ENCODE measurements at regions not wholly inside any gene's neighbourhood (a gene's known extent, or its start where the extent isn't known, plus 50 kb on each side); places are given as distances from the start of the nearest gene placed in this dataset.

DNA sequence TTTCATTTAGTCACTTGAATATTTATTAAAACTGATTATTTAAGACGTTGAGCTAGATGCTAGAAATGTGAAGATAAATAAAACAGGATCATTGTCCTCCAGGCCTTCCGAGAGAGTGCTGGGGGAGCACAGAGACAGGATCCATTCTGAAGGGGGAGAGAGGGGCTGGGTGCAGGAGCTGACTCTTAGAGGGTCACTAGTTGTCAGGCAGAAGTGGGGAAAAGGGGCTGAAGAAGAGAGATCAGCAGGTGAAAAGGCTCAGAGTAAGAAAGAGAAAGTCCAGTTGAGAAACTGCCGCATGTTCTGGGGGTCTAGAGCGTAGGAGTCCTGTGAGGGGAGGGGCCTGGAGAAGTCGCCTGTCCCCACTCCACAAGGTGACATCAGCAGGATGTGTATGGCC, 206.2 kb upstream of the SNX19 start:
- no peak for DNase-seq

DNA sequence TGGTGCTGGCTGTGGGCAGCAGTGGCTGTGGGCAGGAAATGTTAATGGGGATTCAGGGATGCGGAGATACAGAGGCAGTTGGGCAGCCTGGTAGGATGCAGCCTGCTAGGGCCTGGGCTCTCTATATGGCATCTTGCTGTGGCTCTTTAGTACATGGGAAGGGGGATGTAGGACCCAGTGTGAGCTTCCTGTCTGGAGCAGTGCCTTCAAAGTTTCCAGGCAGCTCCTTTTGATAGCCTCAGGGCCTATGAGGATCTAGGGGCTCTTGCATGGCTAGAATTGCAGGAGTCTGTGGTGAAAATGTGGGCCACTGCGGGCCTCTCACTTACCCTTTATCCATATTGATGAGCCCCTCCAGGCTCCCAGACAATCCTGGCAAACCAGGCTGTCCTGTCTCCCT, 213.2 kb upstream of the SNX19 start:
- no peak for DNase-seq

DNA sequence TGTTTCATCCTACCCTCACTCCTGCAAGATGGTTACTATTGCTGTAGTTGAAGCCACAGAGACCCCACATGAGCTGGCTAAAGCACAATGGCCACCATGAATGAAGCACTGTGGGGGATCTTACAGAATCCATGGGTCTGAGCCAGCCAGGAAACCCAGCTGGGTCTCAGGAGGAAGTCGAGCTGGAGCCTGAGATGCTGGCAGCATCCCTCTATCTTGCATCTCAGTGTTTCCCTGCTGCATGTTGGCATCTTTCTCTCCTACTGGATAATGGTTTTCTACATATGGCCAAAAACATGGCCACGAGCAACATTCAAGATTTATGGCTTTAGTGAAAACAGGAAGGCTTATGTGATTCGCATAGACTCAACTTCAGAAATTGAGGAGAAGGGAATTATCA, 219.3 kb upstream of the SNX19 start:
- DNase-seq: no peak

DNA sequence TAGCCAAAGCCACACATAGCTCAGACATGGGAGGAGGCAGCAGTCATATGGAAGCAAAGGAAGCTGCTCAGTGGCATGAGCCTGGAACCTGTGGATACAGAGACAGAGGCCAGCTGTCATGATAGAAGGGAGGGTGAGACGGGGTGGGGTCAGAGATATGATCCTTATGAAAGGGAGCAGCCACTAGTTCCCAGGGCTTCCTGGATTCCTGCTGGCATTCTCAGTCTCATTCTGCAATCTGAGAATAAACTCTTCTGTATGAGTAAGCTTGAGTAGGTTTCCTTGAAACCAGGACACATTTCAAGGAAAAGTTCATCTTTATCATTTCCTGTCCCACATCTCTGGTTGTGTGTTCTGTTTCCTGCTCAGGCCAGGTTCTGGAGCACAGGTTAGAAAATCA, 220.2 kb upstream of the SNX19 start:
- DNase-seq: no peak

DNA sequence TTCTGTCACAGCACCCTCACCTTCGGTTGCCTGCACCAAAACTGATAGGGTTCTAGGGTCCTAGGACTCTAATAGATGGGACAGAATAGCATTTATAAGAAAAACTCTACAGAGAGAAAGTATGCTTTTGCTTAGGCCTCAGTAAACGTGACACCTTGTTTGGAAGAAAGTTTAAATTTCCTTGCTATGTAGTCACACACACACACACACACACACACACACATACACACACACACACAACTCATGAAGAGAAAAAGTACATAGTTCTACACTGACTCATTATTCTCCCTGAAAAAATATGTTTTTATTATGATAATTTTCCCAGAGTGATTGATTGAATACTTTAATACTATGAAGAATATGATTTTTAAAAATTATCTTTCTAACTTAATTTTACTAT, 220.8 kb upstream of the SNX19 start:
- no peak for DNase-seq

DNA sequence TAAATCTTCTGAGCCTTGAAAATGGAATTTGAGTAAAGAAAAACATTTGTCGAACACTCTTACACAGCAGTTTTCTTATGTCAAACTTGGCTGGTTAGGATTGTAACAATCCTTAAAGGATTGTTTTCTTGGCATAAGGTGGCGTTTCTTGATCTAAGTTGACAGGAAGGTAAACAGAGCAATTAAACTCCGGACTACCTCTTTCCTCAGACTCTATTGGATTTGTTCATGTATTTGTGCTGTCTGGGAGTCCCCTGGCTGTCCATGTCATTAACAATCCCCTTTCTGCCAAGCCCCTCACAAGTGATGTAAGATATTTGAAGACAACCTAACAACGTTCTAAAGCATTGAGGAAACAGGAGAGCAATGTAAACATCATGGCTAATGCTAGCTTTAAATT, 222.5 kb upstream of the SNX19 start:
- DNase-seq: no peak

DNA sequence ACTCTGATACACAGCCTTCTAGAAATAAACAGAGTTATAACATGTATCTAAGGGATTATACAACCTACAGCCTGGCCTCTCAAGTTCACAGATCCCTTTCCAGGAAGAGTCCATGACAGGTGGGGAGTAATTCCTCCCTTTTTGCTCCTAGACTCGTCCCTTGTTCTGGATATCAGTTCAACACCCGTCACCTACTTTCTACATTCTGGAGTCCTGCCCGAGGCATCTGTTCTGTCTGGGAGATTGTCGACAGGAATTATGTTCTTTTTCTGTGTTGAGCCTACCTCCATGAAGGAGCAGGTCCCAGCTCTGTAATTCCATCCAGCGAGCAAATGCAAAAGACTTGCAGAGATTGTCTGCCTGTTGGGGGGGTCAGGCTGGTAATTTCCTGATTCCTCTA, 224.6 kb upstream of the NTM start:
- no peak for DNase-seq

DNA sequence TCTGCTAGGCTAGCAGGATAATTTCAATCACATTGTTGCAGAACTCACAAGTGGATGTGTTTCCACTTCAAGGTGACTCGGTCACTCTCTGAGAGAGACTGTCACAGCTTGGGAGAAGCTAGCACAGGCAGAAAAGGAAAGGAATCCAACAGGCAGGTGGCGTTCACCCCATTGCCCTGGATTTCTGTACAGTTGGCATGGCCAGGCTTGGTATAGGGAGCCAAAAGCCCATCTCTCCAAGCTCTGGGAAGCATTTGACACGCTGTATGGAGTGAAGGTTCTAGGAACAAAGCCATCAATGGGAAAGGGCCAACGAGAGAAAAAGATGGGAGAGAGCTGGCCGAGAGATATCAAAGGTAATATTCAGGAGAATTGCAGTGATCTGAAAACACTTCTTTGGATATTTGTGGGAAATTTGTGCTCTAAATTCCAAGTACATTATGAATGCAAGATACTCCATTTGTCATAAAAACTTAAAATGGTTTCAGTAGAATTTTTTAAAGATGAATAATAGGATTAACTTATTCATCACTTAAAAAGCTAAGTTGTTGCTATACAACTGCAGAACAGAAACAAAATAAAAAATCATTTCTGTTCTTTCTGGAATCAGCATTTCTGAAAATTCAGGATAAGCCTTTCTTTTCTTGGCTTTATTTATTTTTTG, 223.5 kb upstream of the NTM start:
- DNase-seq: no peak

DNA sequence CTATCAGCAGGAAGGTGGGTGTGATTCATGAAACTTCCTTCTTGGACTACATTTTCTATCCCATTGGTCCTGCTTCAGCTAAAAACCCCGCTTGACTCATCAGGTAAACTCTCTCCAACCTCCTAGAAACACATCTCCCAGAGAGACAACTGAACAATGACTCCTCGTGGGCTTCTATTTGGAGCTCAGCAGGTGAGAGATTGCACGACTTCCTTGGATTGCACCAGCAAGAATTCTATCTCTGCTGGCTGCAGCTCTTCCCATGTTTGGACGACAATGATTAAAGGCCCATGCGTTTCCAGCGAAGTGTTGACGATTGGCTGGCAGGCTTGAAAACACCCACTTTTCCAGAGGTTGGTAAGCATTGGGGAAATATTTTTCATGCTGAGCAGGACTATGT, 216.1 kb upstream of the NTM start:
- DNase-seq: no peak

DNA sequence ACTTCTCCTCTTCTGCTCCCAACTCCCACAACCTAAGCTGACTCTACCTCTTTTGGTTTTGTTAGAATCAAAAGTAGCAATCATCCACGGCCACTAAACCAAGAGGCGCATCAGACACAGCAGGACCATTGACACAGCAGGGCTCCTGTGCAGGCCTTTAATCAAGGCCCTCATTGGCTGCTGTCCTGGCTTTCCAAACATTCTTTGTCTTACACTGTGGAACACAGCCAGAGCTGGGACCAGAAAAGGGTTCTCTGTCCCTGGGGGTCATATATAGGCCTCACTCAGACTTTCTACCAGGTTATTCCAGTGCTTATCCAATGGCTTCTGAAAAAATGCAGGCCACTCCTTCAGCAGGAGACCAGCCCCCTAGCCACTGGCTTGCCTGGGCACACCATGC, 212.7 kb upstream of the NTM start:
- no peak for DNase-seq

DNA sequence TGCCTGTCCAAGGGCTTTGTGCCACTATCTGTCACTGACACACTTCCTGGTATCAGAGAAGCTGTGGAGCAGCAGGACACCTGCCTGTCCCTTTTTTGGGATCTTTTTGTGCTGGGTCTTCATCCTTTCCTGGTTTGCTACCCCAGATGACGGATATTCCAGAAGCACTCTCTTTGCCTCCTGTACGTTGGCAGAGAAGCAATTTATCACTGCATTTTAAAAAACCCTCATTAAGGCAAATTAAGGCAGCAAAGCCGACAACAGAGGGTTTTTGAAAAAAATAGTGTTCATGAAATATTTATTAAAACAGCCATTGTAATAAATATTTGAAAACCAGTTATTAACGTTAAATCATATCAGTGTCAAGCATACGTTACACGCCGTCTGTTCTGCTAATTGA, 209.6 kb upstream of the NTM start:
- DNase-seq: no peak

DNA sequence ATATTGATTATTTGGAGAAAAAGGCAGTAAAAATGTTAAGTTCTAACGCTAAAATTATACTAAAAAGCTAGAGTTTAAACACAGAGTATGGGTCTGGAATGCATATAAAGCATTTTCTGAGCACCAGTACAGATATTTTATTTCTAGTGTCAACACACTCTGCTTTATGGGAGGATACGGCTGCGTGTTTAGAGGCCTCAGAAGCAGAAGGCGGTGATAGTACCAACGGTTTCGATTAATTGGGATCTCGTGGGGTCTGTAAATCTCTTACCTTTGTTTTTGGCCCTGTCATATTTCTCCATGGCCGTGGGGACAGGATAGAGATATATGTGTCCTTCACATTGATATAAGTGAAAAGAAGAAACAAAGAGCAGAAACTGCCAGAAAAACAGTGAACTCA, 206.8 kb upstream of the NTM start:
- DNase-seq: no peak

DNA sequence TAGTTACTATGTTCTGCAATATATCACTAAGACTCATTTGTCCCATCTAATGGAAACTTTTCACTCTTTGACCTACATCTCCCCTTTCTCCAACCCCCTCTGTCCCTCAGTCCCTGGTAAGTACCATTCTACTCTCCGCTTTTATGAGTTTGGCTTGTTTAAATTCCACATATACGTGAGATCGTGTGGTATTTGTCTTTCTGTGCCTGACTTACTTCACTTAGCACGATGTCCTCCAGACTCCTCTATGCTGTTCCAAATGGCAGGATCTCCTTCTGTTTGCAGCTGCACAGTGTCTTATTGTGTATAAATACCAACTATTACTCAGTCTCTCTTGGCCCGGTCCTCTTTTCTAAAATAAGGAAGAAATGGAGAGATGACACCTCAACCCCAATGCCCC, 205.4 kb upstream of the NTM start:
- DNase-seq: no peak

DNA sequence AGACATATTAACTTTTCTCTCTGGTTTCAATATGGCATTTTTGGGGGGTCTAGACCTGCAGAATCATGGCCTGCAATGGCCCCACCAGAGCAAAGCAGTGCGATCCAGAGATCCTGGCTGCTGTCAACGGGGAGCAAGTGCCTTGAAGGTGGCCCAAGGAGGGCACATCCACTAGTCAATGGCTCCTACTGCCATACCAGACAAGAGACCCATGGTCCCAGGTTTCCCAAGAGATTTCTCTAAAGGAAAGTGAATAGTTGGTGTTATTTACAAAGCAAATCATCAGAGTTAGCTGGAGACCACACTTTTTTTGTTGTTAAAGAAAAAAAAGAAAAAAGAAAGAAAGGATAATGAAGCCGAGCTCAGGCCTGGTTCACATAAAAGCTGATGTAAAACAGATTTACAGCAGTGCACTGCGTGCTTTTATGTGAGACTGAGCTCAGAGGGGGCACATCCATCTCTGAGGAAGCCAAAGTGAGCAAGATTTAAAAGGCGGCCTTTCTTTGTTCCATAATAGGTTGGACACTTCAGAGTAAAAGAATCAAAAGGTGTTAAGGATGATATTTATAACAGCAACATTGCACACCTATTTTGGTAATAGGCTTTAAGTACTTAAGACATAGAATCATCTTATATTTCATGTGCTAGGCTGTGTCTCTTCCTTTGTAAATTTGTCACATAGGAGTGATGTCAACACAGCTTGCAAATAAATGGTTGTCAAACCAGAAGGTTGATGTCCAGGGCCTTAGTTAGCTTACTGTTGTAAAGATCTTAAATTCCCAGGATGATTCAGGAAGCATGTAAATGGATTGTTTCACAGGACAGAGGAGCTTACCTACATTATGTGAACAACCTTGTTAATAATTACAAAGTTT, 201.3 kb upstream of the NTM start:
- no peak for DNase-seq

DNA sequence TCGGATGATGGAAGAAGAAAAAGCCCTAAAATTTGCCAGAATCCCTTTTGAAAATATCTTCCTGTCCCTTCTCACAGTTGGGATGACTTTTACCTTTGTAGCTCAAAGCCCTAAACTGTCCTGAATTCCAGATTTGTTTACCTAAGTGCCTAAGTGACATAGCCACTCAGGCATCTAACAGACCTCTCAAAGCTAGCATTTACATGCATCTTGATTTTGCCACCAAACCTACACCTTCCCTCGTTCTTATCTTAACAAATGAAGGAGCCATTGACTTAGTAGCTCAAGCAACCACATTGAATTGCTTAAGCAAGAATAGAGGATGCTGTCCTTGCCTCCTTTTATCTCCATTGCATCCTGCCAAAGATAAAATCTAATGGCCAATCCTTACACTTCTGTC, 198.4 kb upstream of the NTM start:
- DNase-seq: no peak

DNA sequence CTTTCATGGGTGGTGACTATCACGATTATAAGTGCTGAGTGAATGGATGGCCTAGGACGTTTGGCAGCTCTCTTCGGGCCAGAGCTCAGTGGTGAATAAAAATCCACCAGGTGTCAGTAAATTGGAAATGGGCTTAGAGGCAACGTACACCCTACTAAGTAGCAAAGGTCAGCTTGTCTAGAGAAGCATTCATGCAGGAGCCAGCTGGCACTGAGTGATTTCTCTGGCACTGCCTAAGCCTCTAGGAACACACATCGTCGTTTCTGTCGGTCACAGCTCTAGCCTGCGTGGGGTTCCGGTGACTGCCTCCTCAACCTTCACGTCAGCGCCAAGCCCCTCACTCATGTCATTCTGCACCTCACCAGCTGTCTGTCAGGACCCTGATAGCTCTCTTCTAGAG, 192.4 kb upstream of the NTM start:
- DNase-seq: no peak

DNA sequence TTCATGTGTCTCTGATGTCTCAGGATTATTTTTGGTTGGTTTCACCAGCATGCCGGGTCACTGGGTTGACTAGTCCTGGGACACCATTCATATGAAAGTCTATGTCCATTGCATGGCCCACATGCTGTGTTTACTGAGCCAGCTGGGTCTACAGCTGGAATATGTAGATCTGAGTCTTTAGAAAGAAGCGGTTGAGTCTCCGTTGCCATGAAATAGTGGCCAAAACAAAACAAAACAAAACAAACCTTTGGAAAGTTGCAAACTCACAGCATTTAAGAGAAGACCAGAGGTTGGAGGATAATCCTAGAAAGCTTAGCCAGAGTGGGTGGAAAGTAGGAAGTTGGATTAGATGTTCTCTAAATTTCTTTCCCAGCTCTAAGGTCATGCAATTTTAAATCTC, 191.8 kb upstream of the NTM start:
- no peak for DNase-seq

DNA sequence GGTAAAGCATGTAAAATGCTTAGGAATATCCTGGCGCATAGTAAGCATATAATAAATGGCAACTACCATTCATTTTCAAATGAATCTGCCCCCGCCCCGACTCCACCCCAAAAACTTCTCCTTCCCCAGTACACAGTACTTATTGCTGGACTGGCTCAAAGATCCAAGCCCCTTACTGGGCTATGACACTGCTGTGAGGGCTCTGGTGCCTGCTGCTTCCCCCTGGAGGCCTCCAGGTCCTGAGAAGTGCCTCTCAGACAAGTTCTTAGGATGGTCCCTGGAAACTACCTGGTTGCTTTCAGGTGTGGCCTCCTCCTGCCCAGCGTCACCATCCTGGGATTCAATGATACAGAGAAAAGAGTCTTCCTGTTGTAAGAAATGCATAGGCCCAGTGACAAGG, 190.6 kb upstream of the NTM start:
- no peak for DNase-seq

DNA sequence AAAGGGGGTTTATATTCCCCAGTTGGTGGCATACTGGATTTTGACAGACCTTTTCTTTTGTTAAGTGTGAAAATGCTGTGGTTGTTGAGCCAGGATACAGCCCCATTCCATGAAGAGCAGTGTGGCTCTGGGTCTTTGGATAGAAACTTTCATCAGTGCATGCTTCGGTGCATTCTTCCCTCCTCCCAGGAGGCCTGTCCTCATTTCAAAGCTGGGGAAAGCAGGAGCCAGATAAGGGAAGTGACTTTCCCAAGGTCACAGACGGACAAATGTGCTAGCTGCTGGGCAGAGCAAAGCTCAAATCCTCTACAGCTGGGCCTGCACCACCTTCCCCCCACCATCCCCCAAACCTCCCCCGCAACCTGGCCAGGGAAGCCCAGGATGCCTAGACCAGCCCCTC, 184.5 kb upstream of the NTM start:
- no peak for DNase-seq

DNA sequence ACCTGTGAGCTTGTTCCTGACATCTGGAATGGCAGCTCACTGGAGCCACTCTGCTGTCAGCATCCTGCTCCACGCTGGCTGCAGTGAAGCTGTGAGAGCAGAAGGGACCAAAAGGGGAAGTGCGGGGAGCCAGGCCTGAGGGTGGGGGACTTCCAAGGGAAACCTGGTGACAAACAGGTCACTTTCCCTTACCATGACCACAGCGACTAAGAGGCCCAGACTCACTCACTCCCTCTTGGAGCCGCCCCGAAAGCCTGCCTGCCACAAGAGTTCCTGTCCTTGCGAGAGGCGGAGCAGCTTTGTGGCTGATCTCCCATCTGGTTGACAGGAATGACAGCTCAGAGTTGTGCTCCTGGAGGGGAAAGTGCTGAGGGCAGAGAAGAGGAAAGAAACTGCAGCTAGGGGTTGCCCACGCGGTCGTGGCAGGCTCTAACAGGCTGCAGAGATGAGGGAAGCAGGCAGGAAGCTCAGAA, 183.8 kb upstream of the NTM start:
- peak; percentile 24 for DNase-seq

DNA sequence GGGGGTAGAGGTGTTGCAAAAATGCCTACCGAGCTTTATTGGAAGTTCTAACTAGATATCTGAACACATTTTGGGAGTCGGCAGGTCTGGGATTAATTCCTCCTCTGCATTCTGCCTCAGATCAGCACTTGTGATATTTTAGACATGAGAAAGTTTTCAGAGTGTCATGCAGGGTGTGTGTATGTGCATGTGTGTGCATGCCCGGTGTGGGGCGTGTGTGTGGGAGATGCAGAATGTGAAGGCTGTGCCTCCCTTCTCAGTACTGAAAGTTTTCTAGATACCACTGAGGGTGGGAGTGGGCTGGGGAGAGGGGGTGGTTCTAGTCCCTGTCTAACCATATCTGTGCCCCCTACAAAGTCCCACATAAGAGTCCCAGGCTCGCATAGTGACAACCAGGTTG, 180.0 kb upstream of the NTM start:
- DNase-seq: no peak

DNA sequence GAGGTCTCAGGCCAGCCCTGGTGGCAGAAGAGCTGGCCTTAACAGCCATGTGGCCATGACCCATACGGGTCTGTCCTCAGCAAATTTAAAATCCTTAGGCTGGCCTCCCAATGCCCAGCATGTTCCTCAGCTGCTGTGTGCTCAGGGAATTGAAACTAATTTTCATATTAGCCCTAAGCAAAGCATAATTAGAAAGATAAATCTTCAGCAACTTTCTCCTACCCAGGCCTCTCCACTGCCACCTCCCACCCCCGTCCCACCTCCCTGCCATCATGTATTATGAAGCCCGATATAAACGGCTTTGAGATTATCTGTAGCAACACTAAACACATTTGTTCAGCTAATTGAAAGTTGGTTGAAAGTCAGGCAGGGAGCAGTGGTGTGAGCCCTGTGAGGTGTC, 178.8 kb upstream of the NTM start:
- DNase-seq: no peak

DNA sequence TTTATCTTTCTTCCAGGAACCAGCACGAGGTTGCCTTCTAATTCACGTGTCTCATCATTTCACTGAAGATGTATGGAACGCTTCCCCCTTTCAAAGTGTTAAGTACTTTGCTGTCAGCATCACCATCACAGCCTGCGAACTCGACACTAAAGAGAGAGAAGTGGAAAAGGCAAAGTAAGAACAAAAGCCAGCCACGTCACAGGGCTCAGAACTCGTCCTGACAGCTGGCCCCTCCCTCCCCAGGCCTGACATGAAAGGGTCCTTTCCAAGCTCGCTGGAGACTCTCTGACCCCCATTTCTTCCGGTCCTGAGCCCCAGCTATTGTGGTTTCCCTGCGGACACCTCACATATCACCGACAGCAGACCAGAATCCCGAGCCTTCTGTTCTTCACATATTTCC, 177.8 kb upstream of the NTM start:
- no peak for DNase-seq

DNA sequence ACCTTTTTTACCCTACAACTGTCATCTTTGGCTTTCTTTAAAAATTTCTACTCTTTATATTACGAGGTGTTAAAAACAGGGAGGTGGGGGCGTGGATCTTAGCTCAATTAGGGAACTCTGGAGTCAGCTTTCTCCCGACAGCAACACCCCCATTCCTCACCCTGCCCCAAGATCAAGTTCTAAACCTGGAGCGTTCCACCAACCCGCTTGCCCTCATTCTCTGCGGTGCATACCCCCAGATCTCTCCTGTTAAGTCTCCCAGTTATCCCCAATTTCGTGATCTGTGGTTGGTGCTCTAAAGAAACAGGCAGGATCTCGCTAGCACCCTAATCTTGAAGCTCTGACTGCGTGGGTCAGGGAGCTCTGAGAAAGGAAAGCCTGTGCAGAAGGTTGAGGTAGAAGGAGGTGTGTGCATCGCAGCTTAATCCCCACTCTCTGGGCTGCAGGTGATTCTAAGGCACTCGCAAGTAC, 177.3 kb upstream of the NTM start:
- DNase-seq: no peak

DNA sequence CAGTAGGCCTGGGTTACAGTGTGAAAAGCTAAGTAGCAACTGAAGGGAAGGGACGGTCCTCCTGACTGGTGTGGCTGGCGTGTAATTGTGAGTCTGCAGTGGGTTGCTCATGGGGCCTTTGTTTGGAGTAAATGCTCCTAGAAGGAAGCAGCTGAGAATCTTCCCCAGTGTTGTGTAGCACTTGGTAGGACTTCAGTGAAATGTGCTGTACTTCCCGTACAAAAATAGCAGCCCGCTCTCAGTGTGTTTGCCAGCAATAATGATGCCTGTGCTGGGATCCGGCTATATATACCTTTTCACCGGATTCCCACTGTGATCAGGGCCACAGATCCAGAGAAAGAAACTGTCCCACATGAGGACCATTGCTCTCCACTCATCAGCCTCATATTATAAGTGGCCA, 175.7 kb upstream of the NTM start:
- DNase-seq: no peak

Data from GDM1 (cell line).